Hindlimb muscle (tissue), 1 donor: ENCODE measurements at regions not wholly inside any gene's neighbourhood (a gene's known extent, or its start where the extent isn't known, plus 50 kb on each side); places are given as distances from the start of the nearest gene placed in this dataset.
"Not testable (repeated sequence)": the region's sequence is repeated elsewhere in the genome, so short reads cannot be mapped to it uniquely, and the experiment has no call there.

Experiments
- DNase-seq: peaks from one replicate; pipeline ENCODE4 v3.0.0-alpha.2; 2013

- no peak for DNase-seq
Measured at GRCh38 chr6:40674170-40674569, 87.0 kb upstream of the LRFN2 start.

GRCh38 chr6:40672087-40672486, 84.9 kb upstream of the LRFN2 start:
- no peak for DNase-seq

- no peak for DNase-seq
Measured at GRCh38 chr6:40671694-40672050, 84.5 kb upstream of the LRFN2 start.

GRCh38 chr6:40671001-40671693, 84.0 kb upstream of the LRFN2 start:
- no peak for DNase-seq

- no peak for DNase-seq
Measured at GRCh38 chr6:40669343-40669742, 82.2 kb upstream of the LRFN2 start.

- DNase-seq = no peak
Measured at GRCh38 chr6:40668203-40668602, 81.0 kb upstream of the LRFN2 start.

- no peak for DNase-seq
Measured at GRCh38 chr6:40666530-40666929, 79.4 kb upstream of the LRFN2 start.

- no peak for DNase-seq
Measured at GRCh38 chr6:40661726-40662125, 74.6 kb upstream of the LRFN2 start.

- not testable (repeated sequence) for DNase-seq
Measured at GRCh38 chr6:40656772-40657171, 69.6 kb upstream of the LRFN2 start.

GRCh38 chr6:40654828-40655227, 67.7 kb upstream of the LRFN2 start:
- DNase-seq = no peak

GRCh38 chr6:40645043-40645442, 57.9 kb upstream of the LRFN2 start:
- no peak for DNase-seq

- DNase-seq = no peak
Measured at GRCh38 chr6:40642837-40643236, 55.7 kb upstream of the LRFN2 start.

- no peak for DNase-seq
Measured at GRCh38 chr6:40642190-40642589, 55.0 kb upstream of the LRFN2 start.

- peak; percentile 21 for DNase-seq
Measured at GRCh38 chr6:40640599-40641227, 53.5 kb upstream of the LRFN2 start.
